Neural crest cell (in vitro differentiated cells): ENCODE measurements at regions not wholly inside any gene's neighbourhood (a gene's known extent, or its start where the extent isn't known, plus 50 kb on each side); places are given as distances from the start of the nearest gene placed in this dataset.

Experiments
- DNase-seq: peaks from one replicate; pipeline ENCODE4 v3.0.0; 2021; ENCODE audit warnings: low read depth, mixed read lengths, low spot score
- H3K27ac Mint-ChIP-seq: one replicate; pipeline ENCODE4 v1.8.0; 2021; ENCODE audit warnings: mild to moderate bottlenecking, mixed read lengths; ENCODE audit not compliant: unreplicated experiment
- H3K27me3 Mint-ChIP-seq: 2 replicates; pipeline ENCODE4 v1.8.0; 2021; ENCODE audit warnings: low read depth, mild to moderate bottlenecking, mixed read lengths
- H3K36me3 Mint-ChIP-seq: 2 replicates; pipeline ENCODE4 v1.8.0; 2021; ENCODE audit warnings: low read depth, mild to moderate bottlenecking, mixed read lengths
- H3K4me1 Mint-ChIP-seq: 2 replicates; pipeline ENCODE4 v1.8.0; 2021; ENCODE audit warnings: mixed read lengths
- H3K4me3 Mint-ChIP-seq: one replicate; pipeline ENCODE4 v1.8.0; 2021; ENCODE audit warnings: mild to moderate bottlenecking, mixed read lengths
- H3K9me3 Mint-ChIP-seq: 2 replicates; pipeline ENCODE4 v1.8.0; 2021; ENCODE audit warnings: mixed read lengths
- CTCF ChIP-seq: fragments of 200-600 bp; sonication (generic); conservative IDR thresholded peaks from 2 replicates; pipeline ENCODE4 v1.5.0; 2021; ENCODE audit warnings: antibody characterized with exemption, mild to moderate bottlenecking

GRCh38 chr4:179836179-179837075, 2394.2 kb upstream of the AGA start:
- no peak for DNase-seq
- no peak overlapping the region for H3K27ac Mint-ChIP-seq
- no peaks in the 10 kb centered on the region for H3K4me1 Mint-ChIP-seq
- peaks cover 2% of the 10 kb centered on the region for H3K9me3 Mint-ChIP-seq
- TF ChIP-seq CTCF, result no peak
- H3K27me3 Mint-ChIP-seq, result no peaks in the 10 kb centered on the region
- no peak overlapping the region for H3K4me3 Mint-ChIP-seq
- H3K36me3 Mint-ChIP-seq, result no peaks in the 10 kb centered on the region

GRCh38 chr4:179843370-179843769, 2399.8 kb upstream of the TENM3 start:
- Mint-ChIP-seq H3K36me3 (no peaks in the 10 kb centered on the region), H3K4me3 (no peak overlapping the region), H3K27ac (no peak overlapping the region), H3K9me3 (no peaks in the 10 kb centered on the region), H3K4me1 (peaks cover 9% of the 10 kb centered on the region), H3K27me3 (no peaks in the 10 kb centered on the region)
- DNase-seq, result no peak
- TF ChIP-seq CTCF, result no peak

GRCh38 chr4:179855469-179855868, 2387.7 kb upstream of the TENM3 start:
- H3K9me3 Mint-ChIP-seq, result no peaks in the 10 kb centered on the region
- no peaks in the 10 kb centered on the region for H3K27me3 Mint-ChIP-seq

GRCh38 chr4:179858221-179858620, 2385.0 kb upstream of the TENM3 start:
- Mint-ChIP-seq H3K4me1 (no peaks in the 10 kb centered on the region), H3K9me3 (no peaks in the 10 kb centered on the region), H3K27me3 (no peaks in the 10 kb centered on the region), H3K4me3 (no peak overlapping the region), H3K27ac (no peak overlapping the region), H3K36me3 (no peaks in the 10 kb centered on the region)
- no peak for DNase-seq
- TF ChIP-seq CTCF, result no peak

More at GRCh38 chr4:179855469-179855868, 2387.7 kb upstream of the TENM3 start:
- Mint-ChIP-seq H3K4me1 (no peaks in the 10 kb centered on the region), H3K4me3 (no peak overlapping the region), H3K27ac (no peak overlapping the region), H3K36me3 (no peaks in the 10 kb centered on the region)
- DNase-seq, result no peak
- TF ChIP-seq CTCF, result no peak

- Mint-ChIP-seq H3K27ac (no peak overlapping the region), H3K36me3 (no peaks in the 10 kb centered on the region), H3K9me3 (no peaks in the 10 kb centered on the region), H3K4me1 (no peaks in the 10 kb centered on the region), H3K4me3 (no peak overlapping the region), H3K27me3 (no peaks in the 10 kb centered on the region)
- TF ChIP-seq CTCF, result peak; percentile 83
- peak; percentile 68 for DNase-seq
Observed at GRCh38 chr4:179867300-179867878, 2375.8 kb upstream of the TENM3 start.
